Neural cell (in vitro differentiated cells): ENCODE measurements at regions not wholly inside any gene's neighbourhood (a gene's known extent, or its start where the extent isn't known, plus 50 kb on each side); places are given as distances from the start of the nearest gene placed in this dataset.

Experiments used
- EP300 ChIP-seq: fragments of 450-650 bp; conservative IDR thresholded peaks from 2 replicates; pipeline ENCODE4 v1.6.1; 2014; ENCODE audit warnings: antibody characterized with exemption, mild to moderate bottlenecking, moderate library complexity; ENCODE audit not compliant: poor library complexity, severe bottlenecking
- EZH2 ChIP-seq: fragments of 200-600, 300-800 bp; shearing (Covaris generic), sonication (generic); IDR thresholded peaks from 2 replicates; pipeline ENCODE4 v1.6.1; 2014; ENCODE audit warnings: antibody characterized with exemption, low read length, borderline replicate concordance, mild to moderate bottlenecking; ENCODE audit not compliant: insufficient read depth, poor library complexity, severe bottlenecking
- MXI1 ChIP-seq: fragments of 450-650 bp; conservative IDR thresholded peaks from 2 replicates; pipeline ENCODE4 v1.6.1; 2014; ENCODE audit warnings: antibody characterized with exemption, mild to moderate bottlenecking; ENCODE audit not compliant: poor library complexity, severe bottlenecking
- POLR2AphosphoS5 ChIP-seq: IDR thresholded peaks from 2 replicates; pipeline ENCODE4 v1.6.1; 2012
- TAF1 ChIP-seq: IDR thresholded peaks from 2 replicates; pipeline ENCODE4 v1.6.1; 2012; ENCODE audit warnings: low read depth

GRCh38 chr11:27841023-27841422 is 140.8 kb upstream of the BDNF start:
- TF ChIP-seq EZH2 (no peak), MXI1 (no peak), EP300 (no peak), TAF1 (no peak), POLR2AphosphoS5 (no peak)
